PC-3 (cell line): ENCODE measurements at regions not wholly inside any gene's neighbourhood (a gene's known extent, or its start where the extent isn't known, plus 50 kb on each side); places are given as distances from the start of the nearest gene placed in this dataset.
"Not testable (repeated sequence)": the region's sequence is repeated elsewhere in the genome, so short reads cannot be mapped to it uniquely, and the experiment has no call there.

ENCODE experiments used
- EZH2 ChIP-seq: fragments of 300-600 bp; sonication (generic); IDR thresholded peaks from one replicate; pipeline ENCODE4 v1.6.1; 2017; ENCODE audit warnings: antibody characterized with exemption, mild to moderate bottlenecking, low read length; ENCODE audit not compliant: unreplicated experiment
- TF ChIP-seq, protein P1 (sequence below): fragments of 300-600 bp; sonication (generic); conservative IDR thresholded peaks from 2 replicates; pipeline ENCODE4 v1.5.1; 2017; ENCODE audit warnings: antibody characterized with exemption, low read depth, mild to moderate bottlenecking, low read length

DNA sequence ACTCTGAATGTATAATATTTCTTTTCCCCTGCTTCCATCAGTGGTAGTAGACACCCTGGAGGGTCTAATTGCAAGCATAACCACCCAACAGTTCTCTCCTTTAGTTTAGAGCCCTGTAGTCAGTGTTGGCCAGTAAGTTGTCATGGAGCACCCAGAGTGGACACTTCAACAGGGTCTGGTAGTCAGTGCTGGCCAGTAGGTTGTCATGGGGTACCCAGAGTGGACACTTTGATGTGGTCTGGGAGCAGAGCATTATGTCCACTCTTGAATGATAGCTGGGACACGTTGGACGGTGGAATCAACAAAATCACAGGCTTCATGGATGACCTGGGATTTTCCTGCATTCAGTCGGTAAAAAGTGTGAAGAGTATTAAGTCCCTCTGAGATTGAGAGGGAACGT lies 864.9 kb upstream of the TPTE start:
- TF ChIP-seq, protein P1, sequence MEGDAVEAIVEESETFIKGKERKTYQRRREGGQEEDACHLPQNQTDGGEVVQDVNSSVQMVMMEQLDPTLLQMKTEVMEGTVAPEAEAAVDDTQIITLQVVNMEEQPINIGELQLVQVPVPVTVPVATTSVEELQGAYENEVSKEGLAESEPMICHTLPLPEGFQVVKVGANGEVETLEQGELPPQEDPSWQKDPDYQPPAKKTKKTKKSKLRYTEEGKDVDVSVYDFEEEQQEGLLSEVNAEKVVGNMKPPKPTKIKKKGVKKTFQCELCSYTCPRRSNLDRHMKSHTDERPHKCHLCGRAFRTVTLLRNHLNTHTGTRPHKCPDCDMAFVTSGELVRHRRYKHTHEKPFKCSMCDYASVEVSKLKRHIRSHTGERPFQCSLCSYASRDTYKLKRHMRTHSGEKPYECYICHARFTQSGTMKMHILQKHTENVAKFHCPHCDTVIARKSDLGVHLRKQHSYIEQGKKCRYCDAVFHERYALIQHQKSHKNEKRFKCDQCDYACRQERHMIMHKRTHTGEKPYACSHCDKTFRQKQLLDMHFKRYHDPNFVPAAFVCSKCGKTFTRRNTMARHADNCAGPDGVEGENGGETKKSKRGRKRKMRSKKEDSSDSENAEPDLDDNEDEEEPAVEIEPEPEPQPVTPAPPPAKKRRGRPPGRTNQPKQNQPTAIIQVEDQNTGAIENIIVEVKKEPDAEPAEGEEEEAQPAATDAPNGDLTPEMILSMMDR = not testable (repeated sequence)
- not testable (repeated sequence) for TF ChIP-seq EZH2
